ENCODE measurements at regions not wholly inside any gene's neighbourhood (a gene's known extent, or its start where the extent isn't known, plus 50 kb on each side); places are given as distances from the start of the nearest gene placed in this dataset.
"Not testable (repeated sequence)": the region's sequence is repeated elsewhere in the genome, so short reads cannot be mapped to it uniquely, and the experiment has no call there.

DNA sequence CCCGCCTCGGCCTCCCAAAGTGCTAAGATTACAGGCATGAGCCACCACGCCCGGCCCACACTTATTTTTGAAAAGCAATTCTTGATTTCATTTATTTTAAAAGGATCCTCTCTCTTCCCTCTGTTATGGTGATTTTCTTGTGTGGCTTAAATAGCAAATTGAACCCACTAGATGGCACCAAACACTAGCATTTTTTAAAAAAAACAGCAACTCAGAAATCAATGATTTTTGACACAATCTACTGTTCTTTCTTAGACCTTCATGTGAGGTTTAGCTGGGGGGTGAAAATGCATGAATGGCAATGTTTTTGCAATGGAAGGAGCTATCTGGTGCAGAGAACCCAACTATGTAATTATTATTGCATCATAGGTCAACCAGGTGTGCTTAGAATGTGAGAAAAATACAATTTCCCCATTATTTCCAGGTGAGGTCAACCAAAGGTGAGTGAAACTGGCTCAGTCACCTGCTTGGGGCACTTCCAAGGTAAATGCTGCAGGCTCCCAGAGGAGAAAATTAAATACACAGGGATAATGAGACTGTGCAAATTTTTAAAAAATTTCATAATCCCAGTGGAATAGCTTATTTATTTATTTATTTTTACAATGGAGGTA lies 226.7 kb upstream of the PRKX start:
- no peak for TF ChIP-seq PPARA (CRISPR knock-in tag; IDR thresholded peaks at IDR 0.05; ENCODE audit: borderline replicate concordance)
- no peak for TF ChIP-seq CSDC2 (CRISPR knock-in tag; IDR thresholded peaks at IDR 0.05)
- TF ChIP-seq, protein P1, sequence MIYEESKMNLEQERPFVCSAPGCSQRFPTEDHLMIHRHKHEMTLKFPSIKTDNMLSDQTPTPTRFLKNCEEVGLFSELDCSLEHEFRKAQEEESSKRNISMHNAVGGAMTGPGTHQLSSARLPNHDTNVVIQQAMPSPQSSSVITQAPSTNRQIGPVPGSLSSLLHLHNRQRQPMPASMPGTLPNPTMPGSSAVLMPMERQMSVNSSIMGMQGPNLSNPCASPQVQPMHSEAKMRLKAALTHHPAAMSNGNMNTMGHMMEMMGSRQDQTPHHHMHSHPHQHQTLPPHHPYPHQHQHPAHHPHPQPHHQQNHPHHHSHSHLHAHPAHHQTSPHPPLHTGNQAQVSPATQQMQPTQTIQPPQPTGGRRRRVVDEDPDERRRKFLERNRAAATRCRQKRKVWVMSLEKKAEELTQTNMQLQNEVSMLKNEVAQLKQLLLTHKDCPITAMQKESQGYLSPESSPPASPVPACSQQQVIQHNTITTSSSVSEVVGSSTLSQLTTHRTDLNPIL (CRISPR knock-in tag; IDR thresholded peaks at IDR 0.05; ENCODE audit: low read depth): no peak
- no peak for TF ChIP-seq TOX (CRISPR knock-in tag; IDR thresholded peaks at IDR 0.05; ENCODE audit: borderline replicate concordance)
- no peak for TF ChIP-seq ZC3H10 (CRISPR knock-in tag; IDR thresholded peaks at IDR 0.05)
- TF ChIP-seq SNAI2 (CRISPR knock-in tag; IDR thresholded peaks at IDR 0.05): no peak
- no peak for TF ChIP-seq OSR1 (CRISPR knock-in tag; IDR thresholded peaks at IDR 0.05)
- TF ChIP-seq ARNTL (CRISPR knock-in tag; IDR thresholded peaks at IDR 0.05; ENCODE audit: borderline replicate concordance, low read depth): no peak
- no peak for TF ChIP-seq ZNF565 (CRISPR knock-in tag; conservative IDR thresholded peaks at IDR 0.05; ENCODE audit: low read depth)
- no peak for TF ChIP-seq ZNF70 (CRISPR knock-in tag; IDR thresholded peaks at IDR 0.05)
- peak; percentile 58; the same call in 2 of the 3 replicates for ATAC-seq

DNA sequence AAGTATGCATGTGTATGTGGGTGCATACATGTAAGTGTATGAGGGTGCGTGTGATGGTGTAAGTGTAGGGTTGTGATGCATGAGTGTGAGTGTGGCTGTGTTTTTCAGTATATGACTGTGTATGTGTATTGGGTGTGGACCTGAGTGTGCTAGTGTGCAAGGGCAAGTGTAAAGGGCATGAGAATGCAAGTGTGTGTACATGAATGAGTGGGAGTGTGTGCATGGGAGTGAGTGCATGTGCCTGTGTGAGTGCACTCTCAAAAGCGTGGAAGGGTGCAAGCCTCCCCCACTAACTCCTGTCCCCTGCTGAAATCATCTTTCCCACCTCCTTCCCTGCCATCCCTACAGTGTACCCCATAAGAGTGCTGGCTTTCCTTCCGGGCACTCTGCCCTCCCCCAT lies 225.1 kb upstream of the PRKX start:
- no peak for ATAC-seq

DNA sequence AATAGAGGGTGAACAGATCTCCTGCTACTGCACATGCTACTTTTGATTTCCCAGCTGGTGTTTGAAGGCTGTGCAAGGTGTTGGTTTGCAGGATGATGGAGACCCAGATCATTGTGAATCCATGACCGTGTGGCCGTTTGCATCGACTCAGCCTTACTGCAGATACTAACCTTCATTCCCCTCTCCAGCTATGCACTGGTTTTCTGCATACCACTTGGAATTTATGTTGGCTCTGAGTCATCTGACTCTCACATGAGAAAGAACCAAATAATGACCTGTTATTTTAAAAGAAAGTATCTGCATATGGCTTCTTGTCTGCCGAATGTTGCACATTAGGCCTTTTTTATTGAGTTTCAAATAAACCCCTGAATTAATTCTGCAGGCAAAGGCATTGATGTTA lies 221.7 kb upstream of the PRKX start:
- not testable (repeated sequence) for ATAC-seq

More for the DNA sequence above, 225.1 kb upstream of the PRKX start:
- TF ChIP-seq ISL1 (CRISPR knock-in tag; IDR thresholded peaks at IDR 0.05) (no peak), PPARA (CRISPR knock-in tag; IDR thresholded peaks at IDR 0.05; ENCODE audit: borderline replicate concordance) (no peak), ARNTL (CRISPR knock-in tag; IDR thresholded peaks at IDR 0.05; ENCODE audit: borderline replicate concordance, low read depth) (no peak), BACH2 (CRISPR knock-in tag; IDR thresholded peaks at IDR 0.05; ENCODE audit: borderline replicate concordance) (no peak), ZNF565 (CRISPR knock-in tag; conservative IDR thresholded peaks at IDR 0.05; ENCODE audit: low read depth) (no peak), OSR1 (CRISPR knock-in tag; IDR thresholded peaks at IDR 0.05) (no peak), ZFP30 (CRISPR knock-in tag; IDR thresholded peaks at IDR 0.05) (no peak), ZFP3 (CRISPR knock-in tag; IDR thresholded peaks at IDR 0.05) (no peak)
- TF ChIP-seq, protein P1 (CRISPR knock-in tag; IDR thresholded peaks at IDR 0.05; ENCODE audit: low read depth): no peak

DNA sequence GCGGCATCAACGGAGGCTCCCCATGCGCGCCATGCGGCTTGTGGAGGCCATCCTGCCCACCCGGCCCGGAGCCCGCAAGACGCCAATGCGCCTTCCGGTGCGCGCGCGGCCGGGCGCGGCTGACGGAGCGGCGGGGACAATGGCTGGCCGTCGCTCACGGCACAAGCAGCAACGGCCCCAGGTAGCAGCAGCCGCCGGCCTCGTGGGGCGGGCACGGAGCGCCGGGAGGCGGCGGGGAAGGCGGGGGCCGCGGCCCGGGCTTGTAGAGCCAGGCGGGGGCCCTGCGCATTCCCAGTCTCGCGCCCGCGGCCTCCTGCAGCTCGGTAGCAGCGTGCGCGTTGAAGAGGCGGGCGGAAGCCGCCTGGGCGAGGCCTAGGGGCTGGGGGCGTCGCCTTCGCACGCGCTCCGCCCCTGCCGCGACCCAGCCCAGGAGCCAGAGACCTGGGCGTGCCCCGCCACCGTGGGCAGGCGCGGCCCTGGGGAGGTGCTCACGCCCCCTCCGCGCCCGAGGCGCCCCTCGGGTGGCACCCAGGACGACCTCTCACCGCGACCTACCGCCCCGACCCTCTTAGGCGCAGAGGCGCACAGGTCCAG lies 207.1 kb upstream of the PRKX start:
- ATAC-seq: peak; percentile 99

DNA sequence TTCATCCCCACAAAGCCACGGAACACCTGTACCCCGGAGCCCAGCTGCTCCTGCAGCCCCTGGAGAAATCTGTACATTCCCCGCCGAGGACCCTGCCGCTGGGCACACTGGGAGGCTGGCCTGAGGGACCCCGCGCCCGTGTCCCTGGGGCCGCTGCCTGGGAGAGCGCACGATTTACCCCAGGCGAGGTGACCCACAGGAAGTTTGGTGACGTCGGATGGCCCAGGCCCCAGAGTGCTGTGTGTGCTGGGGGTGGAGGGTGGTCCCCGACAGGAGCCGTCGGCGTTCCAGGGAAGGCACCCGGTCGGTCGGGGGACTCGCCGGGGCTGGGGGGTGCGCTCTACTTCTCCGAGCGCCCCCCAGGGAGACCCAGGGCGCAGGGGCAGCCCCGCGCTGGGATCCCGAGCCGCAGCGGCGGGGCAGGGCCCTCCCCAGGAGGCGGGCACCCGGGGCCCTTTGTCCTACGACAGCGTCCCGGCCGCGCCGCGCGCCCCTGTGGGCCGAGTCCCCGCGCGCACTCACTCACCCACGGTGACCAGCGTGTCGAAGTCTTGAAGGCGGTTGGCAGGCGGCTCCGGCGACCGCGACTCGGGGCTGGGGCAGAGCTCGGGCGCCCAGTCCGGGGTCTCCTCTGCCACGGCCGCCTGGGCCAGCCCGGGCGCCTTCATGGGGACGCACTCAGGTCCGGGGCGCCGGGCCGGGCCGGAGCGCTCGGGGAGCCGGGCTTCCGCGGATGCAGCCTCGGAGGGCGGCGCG lies 206.4 kb upstream of the PRKX start:
- peak; percentile 45 for ATAC-seq

DNA sequence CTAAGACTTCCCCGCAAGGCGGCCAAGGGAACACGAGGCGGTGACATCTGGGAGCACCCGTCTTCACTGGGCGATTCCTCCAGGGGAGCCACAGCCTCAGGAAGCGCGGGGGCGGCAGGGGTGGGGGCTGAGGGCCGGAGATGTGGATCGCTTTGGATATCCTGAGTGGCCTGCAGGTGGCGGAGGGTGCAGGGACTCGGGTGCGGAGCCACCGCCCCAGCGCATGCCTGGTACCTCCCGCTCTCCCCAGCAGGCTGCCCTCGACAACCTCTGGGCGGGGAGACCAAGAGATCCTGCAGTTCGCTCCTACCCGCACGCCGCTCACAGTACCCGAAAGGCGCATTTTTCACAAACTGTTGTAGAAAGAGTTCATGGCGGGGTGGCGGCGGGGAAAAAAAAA lies 201.4 kb upstream of the PRKX start:
- ATAC-seq: not testable (repeated sequence)

DNA sequence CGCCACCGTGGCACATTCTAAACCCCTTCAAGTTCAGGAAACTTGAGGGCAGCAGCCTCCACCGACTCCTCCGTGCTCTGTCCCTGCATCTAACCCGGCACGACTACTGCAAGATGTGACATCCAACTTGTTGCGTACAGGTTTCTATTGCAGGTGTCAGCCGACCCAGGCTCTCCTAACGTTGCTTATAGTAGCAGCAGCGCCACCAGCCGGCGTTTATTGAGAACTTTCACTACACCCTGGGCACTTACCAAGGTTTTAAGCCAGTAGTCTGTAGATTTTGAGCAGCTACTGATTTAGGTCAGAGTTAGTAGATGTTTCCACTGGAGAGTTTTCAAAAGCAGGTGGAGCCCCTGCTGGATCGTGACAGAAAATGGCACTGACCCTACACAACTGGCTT lies 200.6 kb upstream of the PRKX start:
- not testable (repeated sequence) for ATAC-seq

DNA sequence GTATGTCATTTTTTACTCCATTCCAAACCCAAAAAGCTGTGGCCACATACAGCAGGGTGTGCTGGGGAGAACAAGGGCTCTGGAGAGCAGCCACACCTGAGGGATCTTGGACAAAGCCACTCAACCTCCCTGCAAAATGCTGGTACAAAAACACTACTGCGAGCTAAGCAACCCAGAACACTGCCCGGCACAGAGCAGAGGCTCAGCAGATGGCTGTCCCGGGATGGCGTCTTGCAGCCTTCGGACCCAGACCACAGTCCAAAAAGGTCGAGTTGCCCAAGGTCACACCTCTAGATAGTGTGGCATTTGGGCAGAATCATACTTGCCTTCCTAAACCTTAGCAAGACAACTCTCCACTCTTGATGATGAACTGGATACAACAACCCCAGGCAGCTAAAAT lies 197.6 kb upstream of the PRKX start:
- ATAC-seq: not testable (repeated sequence)

DNA sequence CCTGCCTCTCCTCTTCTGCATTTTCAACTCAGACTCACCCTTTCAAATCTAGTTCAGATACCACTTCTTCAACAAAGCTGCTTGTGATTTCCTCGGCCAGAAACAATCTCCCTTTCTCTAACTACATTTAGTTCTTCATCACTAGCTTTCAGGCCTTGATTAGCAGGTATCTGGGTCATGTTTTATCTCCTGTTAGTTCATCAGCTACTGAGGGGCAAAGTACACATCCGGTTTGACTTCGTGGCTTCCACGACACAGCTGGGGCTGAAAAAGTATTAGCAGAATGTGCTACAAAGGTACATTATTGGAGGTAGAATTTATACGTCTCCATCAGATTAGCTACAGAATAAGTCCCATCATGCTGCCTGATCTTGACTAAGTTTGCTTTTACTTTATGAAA lies 197.2 kb upstream of the PRKX start:
- not testable (repeated sequence) for ATAC-seq

DNA sequence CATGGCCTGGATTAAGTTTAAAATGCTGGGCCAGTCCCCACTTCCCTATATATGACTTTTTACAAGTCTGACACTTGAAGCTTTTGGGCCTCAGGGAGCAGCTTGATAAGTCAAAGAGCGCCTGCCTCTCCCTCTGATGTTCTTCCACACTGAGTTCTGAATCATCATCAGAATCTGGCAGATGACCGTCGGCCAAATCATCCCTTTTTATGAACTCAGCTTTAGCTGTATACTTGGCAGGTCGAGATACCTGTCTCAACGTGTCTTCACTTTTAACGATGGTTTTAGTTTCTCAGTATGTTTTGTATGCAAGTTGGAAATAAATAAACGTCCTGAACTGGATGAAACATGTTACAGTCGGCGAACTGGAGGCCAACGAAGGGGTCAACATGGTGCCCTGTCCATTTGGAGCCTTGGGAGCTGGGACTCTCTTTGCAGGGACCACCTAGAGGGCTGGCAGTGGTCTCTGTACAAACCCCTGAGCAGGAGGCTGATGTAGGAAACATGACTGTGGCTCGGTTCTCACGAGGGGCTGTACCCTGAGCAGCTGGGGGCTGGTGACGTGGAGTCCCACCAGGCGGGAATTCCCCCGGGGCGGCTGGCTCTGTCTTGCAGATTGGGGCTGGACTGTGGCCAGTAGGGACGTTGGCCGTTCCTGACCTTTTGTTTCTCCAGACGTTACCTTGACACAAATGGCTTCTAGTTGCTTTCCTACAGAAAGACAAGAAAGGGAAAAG lies 192.2 kb upstream of the PRKX start:
- not testable (repeated sequence) for ATAC-seq

DNA sequence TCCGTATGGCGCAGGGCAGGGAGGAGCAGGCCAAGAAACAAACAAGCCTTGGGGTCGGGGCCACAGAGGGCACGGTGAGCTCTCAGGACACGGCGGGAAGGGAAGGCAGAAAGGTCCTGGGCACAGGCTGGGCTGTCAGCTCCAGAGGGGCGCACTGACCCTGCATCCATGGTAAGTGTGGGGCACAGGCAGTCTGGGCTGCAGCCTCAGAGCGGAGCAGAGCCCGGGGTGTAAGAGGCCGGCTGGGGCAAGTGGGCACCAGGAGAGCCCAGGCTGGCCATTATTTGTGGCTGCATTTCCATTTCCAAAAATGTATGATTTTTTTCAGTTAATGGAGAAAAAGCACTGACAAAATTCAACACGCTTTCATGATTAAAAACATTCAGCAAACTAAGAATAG lies 188.8 kb upstream of the PRKX start:
- not testable (repeated sequence) for ATAC-seq

DNA sequence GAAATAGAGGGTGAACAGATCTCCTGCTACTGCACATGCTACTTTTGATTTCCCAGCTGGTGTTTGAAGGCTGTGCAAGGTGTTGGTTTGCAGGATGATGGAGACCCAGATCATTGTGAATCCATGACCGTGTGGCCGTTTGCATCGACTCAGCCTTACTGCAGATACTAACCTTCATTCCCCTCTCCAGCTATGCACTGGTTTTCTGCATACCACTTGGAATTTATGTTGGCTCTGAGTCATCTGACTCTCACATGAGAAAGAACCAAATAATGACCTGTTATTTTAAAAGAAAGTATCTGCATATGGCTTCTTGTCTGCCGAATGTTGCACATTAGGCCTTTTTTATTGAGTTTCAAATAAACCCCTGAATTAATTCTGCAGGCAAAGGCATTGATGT lies 183.3 kb upstream of the PRKX start:
- ATAC-seq: not testable (repeated sequence)

DNA sequence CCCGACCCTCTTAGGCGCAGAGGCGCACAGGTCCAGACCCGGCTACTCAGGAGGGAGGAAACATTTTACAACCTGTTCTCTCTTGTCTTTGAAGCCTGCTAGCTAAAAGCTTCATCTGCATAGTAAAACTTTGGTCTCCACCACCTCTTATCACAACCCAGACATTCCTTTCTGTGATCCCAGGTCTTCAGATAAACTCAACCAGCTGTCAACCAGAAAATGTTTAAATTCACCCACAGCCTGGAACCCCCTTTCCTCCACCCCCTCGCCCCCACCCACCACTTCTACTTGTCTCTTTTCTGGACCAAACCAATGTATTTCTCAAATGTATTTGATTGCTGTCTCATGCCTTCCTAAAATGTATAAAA lies 169.1 kb upstream of the PRKX start:
- ATAC-seq: not testable (repeated sequence)

DNA sequence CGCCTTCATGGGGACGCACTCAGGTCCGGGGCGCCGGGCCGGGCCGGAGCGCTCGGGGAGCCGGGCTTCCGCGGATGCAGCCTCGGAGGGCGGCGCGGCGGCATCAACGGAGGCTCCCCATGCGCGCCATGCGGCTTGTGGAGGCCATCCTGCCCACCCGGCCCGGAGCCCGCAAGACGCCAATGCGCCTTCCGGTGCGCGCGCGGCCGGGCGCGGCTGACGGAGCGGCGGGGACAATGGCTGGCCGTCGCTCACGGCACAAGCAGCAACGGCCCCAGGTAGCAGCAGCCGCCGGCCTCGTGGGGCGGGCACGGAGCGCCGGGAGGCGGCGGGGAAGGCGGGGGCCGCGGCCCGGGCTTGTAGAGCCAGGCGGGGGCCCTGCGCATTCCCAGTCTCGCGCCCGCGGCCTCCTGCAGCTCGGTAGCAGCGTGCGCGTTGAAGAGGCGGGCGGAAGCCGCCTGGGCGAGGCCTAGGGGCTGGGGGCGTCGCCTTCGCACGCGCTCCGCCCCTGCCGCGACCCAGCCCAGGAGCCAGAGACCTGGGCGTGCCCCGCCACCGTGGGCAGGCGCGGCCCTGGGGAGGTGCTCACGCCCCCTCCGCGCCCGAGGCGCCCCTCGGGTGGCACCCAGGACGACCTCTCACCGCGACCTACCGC lies 168.6 kb upstream of the PRKX start:
- peak; percentile 98 for ATAC-seq
